GM19023 (cell line): ENCODE measurements at regions not wholly inside any gene's neighbourhood (a gene's known extent, or its start where the extent isn't known, plus 50 kb on each side); places are given as distances from the start of the nearest gene placed in this dataset.
"Not testable (repeated sequence)": the region's sequence is repeated elsewhere in the genome, so short reads cannot be mapped to it uniquely, and the experiment has no call there.

Experiments used
- ATAC-seq: cut with Tn5 transposase; IDR thresholded peaks from one replicate; pipeline ENCODE4 v1.9.1; 2021; ENCODE audit warnings: mild to moderate bottlenecking, moderate library complexity; ENCODE audit not compliant: unreplicated experiment

GRCh38 chr18:43341014-43341413, 63.7 kb upstream of the SYT4 start:
- ATAC-seq: no peak

- ATAC-seq: no peak
These were observed 72.9 kb upstream of the SYT4 start for GRCh38 chr18:43350176-43350575.

- no peak for ATAC-seq
These were observed 87.2 kb upstream of the SYT4 start for GRCh38 chr18:43364535-43364934.

- no peak for ATAC-seq
These were observed 90.6 kb upstream of the SYT4 start for GRCh38 chr18:43367895-43368294.

GRCh38 chr18:43369311-43369710, 92.0 kb upstream of the SYT4 start:
- not testable (repeated sequence) for ATAC-seq

- ATAC-seq: no peak
These were observed 95.5 kb upstream of the SYT4 start for GRCh38 chr18:43372773-43373172.

GRCh38 chr18:43380104-43380672, 102.9 kb upstream of the SYT4 start:
- ATAC-seq: no peak

- ATAC-seq: no peak
These were observed 105.5 kb upstream of the SYT4 start for GRCh38 chr18:43382641-43383403.

GRCh38 chr18:43389163-43389562, 111.9 kb upstream of the SYT4 start:
- ATAC-seq: no peak

- no peak for ATAC-seq
These were observed 114.9 kb upstream of the SYT4 start for GRCh38 chr18:43392168-43392567.

- ATAC-seq: no peak
These were observed 115.9 kb upstream of the SYT4 start for GRCh38 chr18:43393174-43393573.

- ATAC-seq: no peak
These were observed 119.0 kb upstream of the SYT4 start for GRCh38 chr18:43396266-43396665.

- ATAC-seq: no peak
These were observed 121.3 kb upstream of the SYT4 start for GRCh38 chr18:43398601-43399000.

- no peak for ATAC-seq
These were observed 127.8 kb upstream of the SYT4 start for GRCh38 chr18:43405097-43405496.

- ATAC-seq: no peak
These were observed 136.7 kb upstream of the SYT4 start for GRCh38 chr18:43414006-43414405.

GRCh38 chr18:43420091-43420490, 142.8 kb upstream of the SYT4 start:
- ATAC-seq: no peak

- no peak for ATAC-seq
These were observed 143.7 kb upstream of the SYT4 start for GRCh38 chr18:43420950-43421349.

GRCh38 chr18:43422518-43422917, 145.2 kb upstream of the SYT4 start:
- no peak for ATAC-seq

- no peak for ATAC-seq
These were observed 158.6 kb upstream of the SYT4 start for GRCh38 chr18:43435851-43436250.

GRCh38 chr18:43442131-43442530, 164.8 kb upstream of the SYT4 start:
- no peak for ATAC-seq

GRCh38 chr18:43442571-43442970, 165.3 kb upstream of the SYT4 start:
- ATAC-seq: no peak

- ATAC-seq: no peak
These were observed 188.2 kb upstream of the SYT4 start for GRCh38 chr18:43465483-43465882.

- no peak for ATAC-seq
These were observed 194.6 kb upstream of the SYT4 start for GRCh38 chr18:43471873-43472272.
